ENCODE measurements at regions not wholly inside any gene's neighbourhood (a gene's known extent, or its start where the extent isn't known, plus 50 kb on each side); places are given as distances from the start of the nearest gene placed in this dataset.

- DNase-seq: no peak
Observed at GRCh38 chr6:3640868-3641267, 110.6 kb downstream of the PXDC1 start.

- DNase-seq: no peak
Observed at GRCh38 chr6:3638662-3639061, 112.9 kb downstream of the PXDC1 start.

GRCh38 chr6:3636060-3636459 lies 115.5 kb downstream of the PXDC1 start:
- no peak for DNase-seq

- no peak for DNase-seq
Observed at GRCh38 chr6:3635482-3635881, 116.0 kb downstream of the PXDC1 start.

- no peak for DNase-seq
Observed at GRCh38 chr6:3634280-3634816, 117.2 kb downstream of the PXDC1 start.

- DNase-seq: no peak
Observed at GRCh38 chr6:3633711-3634110, 117.8 kb downstream of the PXDC1 start.

GRCh38 chr6:3631877-3632276 lies 119.6 kb downstream of the PXDC1 start:
- no peak for DNase-seq

GRCh38 chr6:3631186-3631585 lies 120.3 kb downstream of the PXDC1 start:
- no peak for DNase-seq

GRCh38 chr6:3630258-3630835 lies 121.2 kb downstream of the PXDC1 start:
- no peak for DNase-seq

GRCh38 chr6:3627956-3628835 lies 123.3 kb downstream of the PXDC1 start:
- peak; percentile 59 for DNase-seq

- no peak for DNase-seq
Observed at GRCh38 chr6:3627501-3627900, 124.0 kb downstream of the PXDC1 start.

GRCh38 chr6:3625980-3626563 lies 125.4 kb downstream of the PXDC1 start:
- DNase-seq: no peak

GRCh38 chr6:3625149-3625979 lies 126.1 kb downstream of the PXDC1 start:
- peak; percentile 29 for DNase-seq

GRCh38 chr6:3624250-3625136 lies 127.0 kb downstream of the PXDC1 start:
- peak; percentile 59 for DNase-seq

GRCh38 chr6:3623451-3624249 lies 127.9 kb downstream of the PXDC1 start:
- peak; percentile 39 for DNase-seq

GRCh38 chr6:3621411-3621810 lies 130.1 kb downstream of the PXDC1 start:
- no peak for DNase-seq

- DNase-seq: no peak
Observed at GRCh38 chr6:3620937-3621336, 130.6 kb downstream of the PXDC1 start.

GRCh38 chr6:3620389-3620788 lies 131.1 kb downstream of the PXDC1 start:
- DNase-seq: no peak

GRCh38 chr6:3619800-3620199 lies 131.7 kb downstream of the PXDC1 start:
- DNase-seq: no peak

- no peak for DNase-seq
Observed at GRCh38 chr6:3619201-3619600, 132.3 kb downstream of the PXDC1 start.

GRCh38 chr6:3618642-3619041 lies 132.9 kb downstream of the PXDC1 start:
- no peak for DNase-seq

All from eye (tissue), 1 donor.